HG03439 (cell line): ENCODE measurements at regions not wholly inside any gene's neighbourhood (a gene's known extent, or its start where the extent isn't known, plus 50 kb on each side); places are given as distances from the start of the nearest gene placed in this dataset.

Experiments
- ATAC-seq: cut with Tn5 transposase; IDR thresholded peaks from one replicate; pipeline ENCODE4 v1.9.1; 2021; ENCODE audit warnings: mild to moderate bottlenecking, moderate library complexity; ENCODE audit not compliant: unreplicated experiment

DNA sequence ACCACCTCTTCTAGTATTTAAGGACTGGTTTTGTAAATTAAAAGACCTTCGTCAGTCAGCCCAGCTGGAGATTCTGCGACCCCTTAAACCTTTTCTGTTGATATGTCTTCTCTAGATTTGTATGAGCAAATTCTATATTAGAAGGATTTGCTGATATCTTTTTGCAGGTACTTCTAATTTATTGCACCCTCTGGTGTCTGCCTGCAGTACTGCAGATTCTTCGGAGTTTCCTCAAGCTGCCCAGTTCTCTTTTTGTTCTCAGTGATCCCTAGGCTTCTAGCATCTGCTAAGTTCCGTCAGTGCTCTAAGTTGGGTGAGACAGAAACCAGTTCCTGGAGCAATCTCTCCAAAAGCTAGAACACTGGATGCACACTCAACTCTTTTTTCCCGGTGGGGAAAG, 545.2 kb downstream of the C4orf33 start:
- ATAC-seq: peak; percentile 83

DNA sequence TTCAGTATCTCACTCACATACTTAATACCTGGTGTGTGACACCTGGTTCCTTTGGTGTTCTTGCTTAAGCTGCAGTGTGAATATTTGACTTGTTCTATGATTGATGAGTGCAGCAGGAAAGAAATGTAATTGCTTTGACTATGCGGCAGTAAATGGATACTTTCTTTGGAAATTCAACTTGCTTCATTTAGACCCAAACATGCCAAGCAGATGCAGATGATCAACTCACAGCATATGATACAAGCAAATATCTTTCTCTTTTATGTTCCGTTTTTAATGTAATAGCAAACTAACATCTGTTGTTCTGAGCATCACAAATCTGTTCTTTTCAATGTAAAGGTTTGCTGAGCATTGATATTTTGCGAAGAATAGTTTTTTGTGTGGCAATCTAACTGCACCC, 549.5 kb downstream of the C4orf33 start:
- ATAC-seq: no peak

DNA sequence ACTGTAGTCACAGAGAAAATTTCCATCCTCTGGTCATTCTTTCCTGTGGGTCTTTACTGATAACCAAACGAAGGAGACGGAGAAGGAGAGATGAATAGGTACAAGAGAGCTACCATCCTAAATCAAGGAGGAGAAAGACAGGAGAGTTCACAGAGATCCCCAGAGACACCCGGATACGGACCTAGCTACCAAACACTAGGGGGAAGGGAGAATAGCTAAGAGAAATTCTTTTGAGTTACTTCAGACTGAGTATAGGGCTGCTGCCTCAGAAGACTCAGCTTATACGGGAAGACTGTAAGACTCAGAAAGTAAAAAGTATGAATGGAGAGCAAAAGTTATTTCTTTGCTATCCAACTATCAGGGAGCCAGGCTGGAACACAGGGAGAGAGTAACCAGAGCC, 572.1 kb downstream of the C4orf33 start:
- no peak for ATAC-seq

DNA sequence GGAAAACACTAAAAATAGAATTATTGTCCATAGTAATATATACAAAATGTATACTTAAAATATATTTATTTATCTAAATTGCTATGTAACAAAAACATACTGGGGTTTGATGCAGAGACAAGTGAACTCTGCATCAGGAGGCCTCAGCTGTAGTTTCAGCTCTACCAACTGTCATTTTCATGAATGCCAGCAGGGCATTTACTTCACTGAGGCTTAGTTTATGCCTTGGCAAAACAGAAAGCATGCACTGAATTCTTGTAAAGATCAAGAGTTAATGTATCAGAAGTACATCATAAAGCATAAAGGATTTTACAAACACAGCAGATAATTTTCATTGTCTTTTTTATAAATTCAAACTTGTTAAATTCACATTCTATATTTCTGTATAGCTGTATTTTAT, 577.0 kb downstream of the C4orf33 start:
- ATAC-seq: no peak

DNA sequence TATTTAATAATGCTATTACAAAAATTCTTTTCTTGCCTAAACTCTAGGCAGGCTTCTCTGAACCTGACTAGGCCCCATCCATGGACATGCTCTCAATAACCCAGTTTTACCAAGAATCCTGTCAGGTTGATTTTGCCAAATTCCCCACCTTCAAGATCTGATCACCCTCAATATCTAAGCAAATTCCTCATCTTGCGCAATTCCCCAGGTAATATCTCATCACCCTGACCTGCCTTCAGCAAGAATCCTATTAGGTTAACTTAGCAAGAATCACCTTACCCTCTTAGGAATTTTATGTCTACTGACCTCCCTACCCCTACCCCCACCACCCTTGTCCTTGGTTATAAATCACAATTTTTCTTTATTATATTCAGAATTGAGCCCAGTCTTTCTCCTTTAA, 579.1 kb downstream of the C4orf33 start:
- no peak for ATAC-seq

DNA sequence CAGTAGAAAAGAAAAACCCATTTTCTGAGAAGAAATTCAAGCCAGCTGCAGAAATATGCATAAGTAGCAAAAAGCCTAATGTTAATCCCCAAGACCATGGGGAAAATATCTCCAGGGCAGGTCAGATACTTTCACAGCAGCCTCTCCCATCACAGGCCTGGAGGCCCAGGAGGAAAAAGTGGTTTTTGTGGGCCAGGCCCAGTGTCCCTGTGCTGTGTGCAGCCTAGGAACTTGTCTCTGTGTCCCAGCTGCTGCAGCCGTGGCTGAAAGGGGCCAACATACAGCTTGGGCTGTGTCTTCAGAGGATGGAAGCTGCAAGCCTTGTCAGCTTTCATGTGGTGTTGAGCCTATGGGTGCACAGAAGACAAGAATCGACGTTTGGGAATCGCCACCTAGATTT, 581.0 kb downstream of the C4orf33 start:
- ATAC-seq: no peak

DNA sequence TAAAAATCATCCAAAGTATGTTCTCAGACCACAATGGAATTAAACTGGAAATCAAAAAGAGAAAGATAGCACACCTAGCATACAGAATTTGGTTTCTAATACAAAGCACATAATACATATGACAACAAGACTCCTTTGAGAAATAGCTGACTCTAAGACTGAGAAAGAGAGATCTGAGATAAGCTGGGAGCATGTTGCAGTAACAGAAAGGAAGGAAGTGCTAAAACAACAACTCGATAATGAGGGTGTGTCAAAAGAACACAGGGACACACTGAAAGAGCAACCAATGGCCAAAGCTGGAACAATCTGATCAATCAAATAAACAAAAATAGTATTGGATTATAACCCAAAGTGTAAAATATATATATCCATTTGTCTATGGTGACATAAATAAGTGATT, 586.6 kb downstream of the C4orf33 start:
- no peak for ATAC-seq

DNA sequence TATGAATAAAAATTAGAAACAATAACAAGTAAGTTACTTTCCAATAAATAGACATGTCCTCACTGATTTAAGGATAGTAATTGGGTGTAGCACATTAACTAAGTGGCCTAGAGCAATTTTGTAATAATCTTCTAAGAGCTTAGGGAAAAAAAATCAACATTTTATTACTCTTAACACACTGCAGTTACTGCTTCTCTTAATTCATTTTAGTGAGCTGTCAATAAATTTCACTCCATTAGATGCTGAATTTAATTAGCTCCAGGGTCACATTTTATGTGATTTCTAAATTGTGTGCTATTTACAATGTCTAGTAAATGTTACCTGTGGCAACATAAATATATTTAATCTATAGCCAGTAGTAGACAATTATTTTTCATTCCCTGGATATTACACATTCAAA, 612.0 kb downstream of the C4orf33 start:
- ATAC-seq: no peak

DNA sequence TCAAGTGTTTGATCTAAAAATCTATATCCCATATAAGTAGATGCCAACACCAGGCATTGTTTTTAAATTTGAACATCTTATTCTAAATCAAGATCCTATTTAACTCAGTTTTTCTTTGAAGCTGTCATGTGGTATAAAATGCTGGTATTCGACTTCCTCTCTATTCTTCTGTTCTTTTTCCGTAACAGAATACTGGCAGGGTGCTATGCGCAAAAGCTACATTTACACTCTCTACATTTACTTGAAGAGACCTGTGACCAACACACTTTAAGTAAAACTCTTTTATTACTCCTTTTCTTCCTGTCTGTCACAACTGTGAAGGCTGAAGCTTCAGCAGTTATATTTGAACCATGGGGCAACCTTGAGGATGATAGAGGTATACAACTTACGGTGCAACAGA, 612.8 kb downstream of the C4orf33 start:
- ATAC-seq: no peak

DNA sequence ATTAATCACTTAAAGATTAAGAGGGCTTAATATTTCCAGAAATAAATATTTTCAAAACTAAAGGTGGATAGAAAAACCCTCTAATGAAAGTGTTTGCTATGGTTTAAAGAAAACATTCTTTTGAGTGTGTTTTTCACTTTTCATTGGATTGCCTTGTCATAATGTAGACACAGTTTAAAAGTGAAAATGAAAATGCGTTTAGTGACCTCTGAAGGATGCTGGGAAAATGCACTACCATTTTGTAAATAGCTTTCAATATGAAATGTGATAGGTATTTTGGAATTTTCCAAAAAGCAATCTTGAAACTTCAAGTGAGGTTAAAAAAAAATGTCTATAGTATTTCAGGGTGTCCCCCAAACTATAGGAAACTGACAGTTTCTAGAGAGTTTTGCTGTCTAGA, 642.2 kb downstream of the C4orf33 start:
- no peak for ATAC-seq

DNA sequence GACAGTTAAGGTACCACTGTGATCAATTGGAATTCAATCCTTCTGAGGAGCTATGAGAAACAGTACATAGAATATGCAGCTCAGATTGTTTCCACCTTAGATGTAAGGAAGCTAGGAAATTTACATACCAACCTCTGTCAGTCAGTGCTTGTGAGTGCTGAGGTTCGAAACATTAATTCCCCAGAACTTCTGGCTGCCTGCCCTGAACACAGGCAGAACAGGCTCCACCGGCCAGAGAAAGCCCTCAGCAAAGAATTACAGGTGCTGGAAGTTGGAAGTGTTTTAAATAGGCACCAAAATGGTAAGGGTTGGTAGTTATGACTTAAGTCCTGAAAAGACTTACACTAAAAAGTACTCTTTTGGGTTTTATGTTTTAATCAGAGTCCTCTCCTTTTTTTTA, 651.8 kb downstream of the C4orf33 start:
- ATAC-seq: no peak

DNA sequence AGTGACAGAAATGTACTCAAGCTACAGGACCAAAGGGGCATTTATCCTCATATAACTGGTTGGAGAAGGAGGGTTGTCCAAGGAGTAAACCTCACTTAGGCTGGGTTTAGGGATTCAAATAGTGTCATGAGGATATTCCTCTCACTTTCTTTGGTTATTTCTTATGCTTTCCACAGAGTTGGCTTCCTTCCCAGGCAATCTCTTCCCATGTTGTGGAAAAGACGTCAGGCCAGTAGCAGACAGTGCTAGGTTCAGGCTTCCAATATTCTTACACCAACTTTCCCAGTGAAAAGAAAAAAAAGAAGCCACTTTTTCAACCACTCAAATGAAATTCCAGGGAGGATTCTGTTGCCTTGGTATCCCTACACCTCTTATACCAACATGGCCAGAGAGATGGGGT, 653.0 kb downstream of the C4orf33 start:
- no peak for ATAC-seq

DNA sequence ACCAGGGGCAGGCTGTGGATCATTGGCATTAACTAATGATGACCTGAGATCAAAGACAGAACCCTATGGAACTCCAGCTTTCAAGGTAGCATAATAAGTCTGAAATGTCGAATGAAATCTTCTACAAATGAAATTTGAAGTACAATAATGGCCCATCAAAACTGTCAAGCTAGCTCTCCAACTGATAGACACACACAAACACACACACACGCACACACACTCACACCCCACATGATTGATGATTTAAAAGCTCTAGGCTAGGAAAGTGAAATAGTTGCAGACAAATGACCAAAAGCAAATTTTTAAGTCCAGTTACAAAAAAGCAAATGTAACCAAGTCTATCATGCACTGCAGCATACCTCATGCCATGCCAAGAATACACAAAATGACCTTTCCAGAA, 655.7 kb downstream of the C4orf33 start:
- no peak for ATAC-seq

DNA sequence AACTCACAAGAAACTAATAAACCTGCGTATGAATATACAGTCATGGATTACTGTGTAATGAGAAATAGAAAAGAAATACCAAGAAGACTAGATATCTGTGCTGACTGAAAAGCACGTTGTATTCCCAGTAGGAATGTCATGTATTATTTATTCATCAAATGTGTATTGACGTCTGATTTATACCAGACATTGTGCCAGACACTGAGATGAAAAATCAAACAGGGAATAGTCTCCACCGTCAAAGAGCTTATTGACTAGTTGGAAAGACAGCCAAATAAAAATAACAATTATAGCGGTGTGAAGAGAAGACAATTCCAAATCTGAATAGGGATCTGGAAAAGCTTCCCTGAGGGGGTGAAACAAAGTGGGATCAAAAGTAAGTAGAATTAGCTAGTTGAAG, 687.6 kb downstream of the C4orf33 start:
- ATAC-seq: no peak

DNA sequence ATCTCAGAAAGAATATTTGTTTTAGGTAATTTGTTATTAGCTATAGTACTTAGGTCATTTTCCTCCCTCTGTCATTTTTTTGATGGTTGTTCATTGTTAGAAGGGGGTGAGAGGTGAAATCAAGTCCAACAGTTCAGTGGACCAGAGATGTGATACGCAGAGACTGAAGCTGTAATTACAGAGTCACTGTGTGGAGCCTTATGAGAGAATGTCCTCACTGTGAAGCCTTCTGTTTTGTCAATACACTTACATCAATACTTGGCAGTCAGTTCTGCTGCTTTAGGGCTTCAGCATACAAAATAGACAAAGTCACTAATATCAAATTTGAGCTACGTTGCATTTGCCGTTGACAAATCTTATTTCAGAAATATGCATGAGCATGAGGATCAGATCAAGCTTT, 692.5 kb downstream of the C4orf33 start:
- no peak for ATAC-seq

DNA sequence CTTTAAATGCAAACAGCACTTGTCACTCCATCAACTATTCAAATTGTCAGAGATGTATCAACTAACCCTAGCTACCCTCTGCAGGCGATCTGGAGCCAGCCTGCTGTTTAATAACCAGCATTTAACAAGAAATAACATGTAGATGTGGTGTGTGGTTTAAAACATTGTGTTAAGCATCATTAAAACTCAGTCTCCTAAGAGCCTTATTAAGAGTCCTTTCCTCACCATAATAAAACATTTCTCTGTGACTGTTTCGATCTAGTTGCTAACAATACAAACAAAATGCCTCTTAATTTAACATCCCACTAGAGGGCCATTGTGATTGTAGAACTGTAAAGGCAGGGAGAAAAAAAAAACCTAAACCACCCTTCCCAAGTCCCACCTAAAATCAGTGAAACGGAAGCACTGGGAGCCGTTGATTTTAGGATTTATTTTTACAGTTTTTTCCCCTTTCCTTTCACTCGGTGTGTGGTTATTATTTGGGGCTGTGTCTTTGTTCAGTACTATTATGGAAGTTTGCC, 708.6 kb downstream of the C4orf33 start:
- ATAC-seq: no peak

DNA sequence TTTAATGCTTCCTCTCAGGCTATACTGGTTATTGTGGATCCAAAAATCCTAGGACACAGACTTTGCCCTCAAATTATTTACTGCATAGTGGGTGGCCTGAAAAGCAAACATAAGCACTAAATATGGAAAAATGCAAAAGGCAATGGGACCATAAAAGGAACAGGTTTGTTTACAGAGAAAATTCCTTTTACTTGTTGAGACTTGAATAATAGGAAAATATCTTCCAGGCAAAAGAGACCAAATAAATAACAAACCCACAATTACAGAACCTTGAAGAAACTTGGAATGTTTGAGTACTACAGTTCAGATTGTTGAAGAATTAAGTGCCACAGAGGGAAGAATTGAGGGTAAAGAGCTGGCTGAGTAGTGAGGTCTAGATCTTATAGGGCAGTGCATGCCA, 711.0 kb downstream of the C4orf33 start:
- no peak for ATAC-seq

DNA sequence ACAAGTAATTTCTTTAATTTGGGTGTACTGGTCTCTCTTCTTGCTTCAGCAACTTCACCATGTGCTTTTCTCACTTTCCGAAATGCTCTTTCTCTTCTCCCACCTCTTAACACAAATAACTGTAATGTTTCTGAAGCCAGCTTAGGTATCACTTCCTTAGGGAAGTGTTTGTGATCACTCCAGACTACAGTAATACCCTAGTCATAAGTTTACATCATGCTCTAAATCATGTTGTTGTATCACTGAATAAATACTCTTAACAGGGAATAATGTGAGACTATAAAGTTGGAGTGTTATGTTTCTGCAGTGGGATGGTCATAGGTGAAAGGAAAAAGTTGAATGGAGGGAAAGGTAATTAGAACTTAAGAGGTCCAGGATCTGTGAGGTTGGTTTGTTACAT, 712.3 kb downstream of the C4orf33 start:
- ATAC-seq: no peak

DNA sequence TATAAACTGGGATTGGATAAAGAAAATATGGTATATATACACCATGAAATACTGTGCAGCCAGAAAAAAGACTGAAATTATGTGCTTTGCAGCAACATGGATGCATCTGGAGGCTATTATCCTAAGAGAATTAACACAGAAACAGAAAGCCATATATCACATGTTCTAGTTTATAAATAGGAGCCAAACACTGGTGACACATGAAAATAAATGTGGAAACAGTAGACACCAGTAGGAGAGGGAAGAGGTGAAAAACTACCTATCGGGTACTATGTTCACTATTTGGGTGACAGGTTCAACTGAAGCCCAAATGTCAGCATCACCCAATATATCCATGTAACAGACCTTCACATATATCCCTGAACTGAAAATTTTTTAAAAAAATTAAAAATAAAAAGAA, 725.1 kb downstream of the C4orf33 start:
- no peak for ATAC-seq

DNA sequence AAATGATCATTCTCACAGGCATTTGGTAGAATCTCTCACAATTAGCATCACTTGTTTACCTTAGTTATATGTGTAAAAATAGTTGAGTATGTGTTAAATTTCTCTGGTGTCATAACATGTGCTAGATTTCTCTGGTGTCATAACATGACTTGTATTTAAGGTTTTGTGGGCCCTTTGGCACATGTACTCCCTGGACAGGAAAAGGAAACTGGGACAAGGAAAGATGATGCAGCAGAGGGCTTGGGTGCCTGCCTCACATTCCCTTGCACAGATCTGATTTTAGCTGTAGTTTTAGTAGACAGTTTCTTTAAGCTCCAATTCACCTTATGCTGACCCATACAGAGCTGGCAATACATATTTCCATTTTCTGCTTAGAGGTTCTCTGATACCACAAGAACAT, 726.0 kb downstream of the C4orf33 start:
- ATAC-seq: no peak

DNA sequence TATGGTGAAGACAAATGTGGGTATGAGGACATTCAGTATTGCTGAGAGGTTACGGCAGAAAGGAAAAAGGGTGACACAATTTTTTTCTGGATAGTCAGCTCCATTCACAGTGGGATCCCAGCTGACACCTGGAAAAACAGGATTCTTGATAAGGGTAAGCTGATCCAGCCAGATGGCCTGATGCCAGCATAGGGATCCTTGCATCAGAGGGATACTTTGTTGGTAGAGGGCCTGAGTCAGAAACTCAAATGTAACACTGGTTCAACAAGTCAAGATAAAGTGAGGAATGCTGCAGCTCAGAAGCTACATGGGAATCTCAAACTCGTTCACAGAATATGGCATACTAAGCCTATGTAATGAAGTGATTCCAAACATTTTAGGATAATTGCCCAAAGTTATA, 726.7 kb downstream of the C4orf33 start:
- no peak for ATAC-seq

DNA sequence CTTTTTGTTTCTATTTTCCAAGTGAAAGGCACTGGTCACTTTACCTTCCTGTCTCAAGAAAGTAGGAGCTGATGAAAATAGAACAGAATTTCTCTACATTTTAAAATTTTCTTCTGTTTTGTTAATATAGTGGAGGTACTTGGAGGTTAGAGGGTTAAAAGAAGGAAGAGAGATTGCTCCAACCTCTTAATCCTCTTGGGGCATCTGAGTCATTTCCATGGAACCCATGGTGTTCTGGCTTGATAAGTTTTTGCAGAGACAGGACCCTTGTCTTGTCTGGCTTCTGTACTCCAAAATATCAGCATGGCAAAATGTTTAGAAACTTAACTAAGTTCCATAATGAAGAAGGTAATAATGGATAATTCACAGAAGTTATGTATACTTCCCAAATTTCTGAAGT, 727.2 kb downstream of the C4orf33 start:
- ATAC-seq: no peak

DNA sequence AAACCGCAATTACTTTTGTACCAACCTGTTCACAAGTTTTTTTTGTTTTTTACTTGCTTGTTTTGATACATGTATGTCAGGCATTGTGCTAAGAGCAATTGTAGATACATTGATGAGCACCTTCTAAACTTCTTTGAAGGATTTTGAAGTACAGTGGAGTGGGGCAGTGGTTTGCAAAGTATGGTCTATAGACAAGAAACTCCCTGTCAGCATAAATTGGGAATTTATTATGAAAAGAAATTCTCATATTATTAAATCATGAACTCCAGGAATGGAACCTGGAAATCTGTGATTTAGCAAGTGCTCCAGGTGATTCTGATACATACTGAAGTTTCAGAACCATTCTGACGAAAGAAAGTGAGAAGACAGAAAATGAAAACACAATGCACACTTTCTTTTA, 733.4 kb downstream of the C4orf33 start:
- ATAC-seq: no peak

DNA sequence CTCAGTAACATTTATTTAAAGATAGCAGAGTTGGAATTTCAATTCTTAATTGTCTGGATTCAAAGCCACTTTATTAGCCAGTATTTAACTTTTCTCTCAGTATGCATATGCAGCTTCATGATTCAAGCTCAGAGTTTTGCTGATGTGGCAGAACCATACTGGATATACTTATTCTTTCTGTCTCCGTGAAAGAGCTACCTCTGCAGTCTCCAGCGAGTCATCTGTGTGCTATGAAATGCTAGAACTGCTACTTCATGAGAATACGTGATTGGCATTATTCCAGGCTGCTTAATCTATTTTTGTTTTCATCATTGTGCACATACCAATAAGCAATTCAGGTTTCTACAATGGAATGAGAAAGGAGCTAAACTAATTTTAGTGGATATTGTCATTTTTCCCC, 743.7 kb downstream of the C4orf33 start:
- no peak for ATAC-seq
